ENCODE measurements at regions not wholly inside any gene's neighbourhood (a gene's known extent, or its start where the extent isn't known, plus 50 kb on each side); places are given as distances from the start of the nearest gene placed in this dataset.
A peak's percentile ranks its signal among the peaks of the same experiment; 100 is the strongest.

- H4K20me1 ChIP-seq (ENCODE audit: insufficient read depth, low read length), result no peaks in the 10 kb centered on the region
- ChIA-PET POLR2A (interaction anchor here (0.6 to 2.6 kb wide), 5 partner anchors 9 to 922 kb away, joined by 3 to 12 read pairs (median 4); no protein-coding TSS in a partner anchor), CTCF (ENCODE audit: unreplicated experiment) (no interaction called here)
- no peaks in the 10 kb centered on the region for H3K9me2 ChIP-seq (ENCODE audit: insufficient read depth, low read length)
- H3K4me3 ChIP-seq (ENCODE audit: low read depth, low read length, poor library complexity, severe bottlenecking), result peak overlapping the region; percentile 36
- H3K36me3 ChIP-seq (ENCODE audit: insufficient read depth, low read length), result no peaks in the 10 kb centered on the region
- DNase-seq (ENCODE audit: low spot score), result peak; percentile 61
- no TSS peak for BruUV-seq (replicated peaks)
- H3K4me1 ChIP-seq (ENCODE audit: insufficient read depth, low read length, poor library complexity, severe bottlenecking), result peaks cover 4% of the 10 kb centered on the region
- H3K4me2 ChIP-seq (ENCODE audit: low read length), result peak overlapping the region; percentile 53
- peak overlapping the region; percentile 65 for H2AFZ ChIP-seq (ENCODE audit: low read length)
- no peaks in the 10 kb centered on the region for H3K79me2 ChIP-seq (ENCODE audit: insufficient read depth, low read depth, low read length)
- H3K27ac ChIP-seq (ENCODE audit: low read depth, low read length, poor library complexity, severe bottlenecking), result no peak overlapping the region
- intact Hi-C loops (cut with micrococcal nuclease; ENCODE audit: unreplicated experiment), result loop anchor here (1.0 to 10.0 kb wide), 2 partner anchors 142 to 217 kb away; no protein-coding TSS in a partner anchor
- H3K9me3 ChIP-seq (ENCODE audit: low read length), result no peaks in the 10 kb centered on the region
- TF ChIP-seq CTCF (conservative IDR thresholded peaks at IDR 0.05; ENCODE audit: low read length) (peak; percentile 86), EZH2phosphoT487 (IDR thresholded peaks at IDR 0.05; ENCODE audit: borderline replicate concordance, low read depth, low read length) (no peak)
These were observed 103.2 kb upstream of the BEND6 start for GRCh38 chr6:56851541-56852259.

GRCh38 chr6:56851074-56851473 is 103.8 kb upstream of the BEND6 start:
- H3K79me2 ChIP-seq (ENCODE audit: insufficient read depth, low read depth, low read length), result no peaks in the 10 kb centered on the region
- 0 out of 2 replicates have a peak overlapping the region, but pooled peaks have one; percentile 53 for H3K4me2 ChIP-seq (ENCODE audit: low read length)
- ChIA-PET POLR2A (interaction anchor here (0.6 to 2.6 kb wide), 5 partner anchors 10 to 921 kb away, joined by 3 to 12 read pairs (median 4); no protein-coding TSS in a partner anchor), CTCF (ENCODE audit: unreplicated experiment) (interaction anchor here (0.6 kb wide), 1 partner anchor 22 kb away, joined by 3 read pairs; no protein-coding TSS in a partner anchor)
- H3K36me3 ChIP-seq (ENCODE audit: insufficient read depth, low read length), result no peaks in the 10 kb centered on the region
- no peaks in the 10 kb centered on the region for H3K9me2 ChIP-seq (ENCODE audit: insufficient read depth, low read length)
- peak overlapping the region; percentile 65 for H2AFZ ChIP-seq (ENCODE audit: low read length)
- H4K20me1 ChIP-seq (ENCODE audit: insufficient read depth, low read length), result no peaks in the 10 kb centered on the region
- intact Hi-C loops (cut with micrococcal nuclease; ENCODE audit: unreplicated experiment), result loop anchor here (1.0 to 10.0 kb wide), 2 partner anchors 142 to 216 kb away; no protein-coding TSS in a partner anchor
- no peak overlapping the region for H3K27ac ChIP-seq (ENCODE audit: low read depth, low read length, poor library complexity, severe bottlenecking)
- no peaks in the 10 kb centered on the region for H3K9me3 ChIP-seq (ENCODE audit: low read length)
- H3K4me1 ChIP-seq (ENCODE audit: insufficient read depth, low read length, poor library complexity, severe bottlenecking), result peaks cover 4% of the 10 kb centered on the region
- DNase-seq (ENCODE audit: low spot score), result no peak
- H3K4me3 ChIP-seq (ENCODE audit: low read depth, low read length, poor library complexity, severe bottlenecking), result no peak overlapping the region
- TF ChIP-seq CTCF (conservative IDR thresholded peaks at IDR 0.05; ENCODE audit: low read length) (no peak), EZH2phosphoT487 (IDR thresholded peaks at IDR 0.05; ENCODE audit: borderline replicate concordance, low read depth, low read length) (no peak)
- BruUV-seq (replicated peaks), result no TSS peak

- Histone ChIP-seq H3K4me3 (ENCODE audit: low read depth, low read length, poor library complexity, severe bottlenecking) (no peak overlapping the region), H3K4me1 (ENCODE audit: insufficient read depth, low read length, poor library complexity, severe bottlenecking) (peaks cover 4% of the 10 kb centered on the region), H3K9me2 (ENCODE audit: insufficient read depth, low read length) (no peaks in the 10 kb centered on the region), H3K79me2 (ENCODE audit: insufficient read depth, low read depth, low read length) (no peaks in the 10 kb centered on the region), H3K36me3 (ENCODE audit: insufficient read depth, low read length) (no peaks in the 10 kb centered on the region), H2AFZ (ENCODE audit: low read length) (no peak overlapping the region), H3K9me3 (ENCODE audit: low read length) (no peaks in the 10 kb centered on the region), H4K20me1 (ENCODE audit: insufficient read depth, low read length) (no peaks in the 10 kb centered on the region), H3K27ac (ENCODE audit: low read depth, low read length, poor library complexity, severe bottlenecking) (no peak overlapping the region), H3K4me2 (ENCODE audit: low read length) (no peak overlapping the region)
- no TSS peak for BruUV-seq (replicated peaks)
- DNase-seq (ENCODE audit: low spot score), result no peak
- ChIA-PET CTCF (ENCODE audit: unreplicated experiment) (interaction anchor here (0.6 kb wide), 2 partner anchors 22 to 239 kb away, joined by 3 read pairs; partner anchors contain the start of gene ZNF451), POLR2A (no interaction called here)
- TF ChIP-seq CTCF (conservative IDR thresholded peaks at IDR 0.05; ENCODE audit: low read length) (no peak), EZH2phosphoT487 (IDR thresholded peaks at IDR 0.05; ENCODE audit: borderline replicate concordance, low read depth, low read length) (no peak)
- intact Hi-C loops (cut with micrococcal nuclease; ENCODE audit: unreplicated experiment), result loop anchor here (1.0 to 10.0 kb wide), 2 partner anchors 141 to 216 kb away; no protein-coding TSS in a partner anchor
These were observed 104.3 kb upstream of the BEND6 start for GRCh38 chr6:56850626-56851025.

Data from OCI-LY7 (cell line).